HuH-7.5 (cell line): ENCODE measurements at regions not wholly inside any gene's neighbourhood (a gene's known extent, or its start where the extent isn't known, plus 50 kb on each side); places are given as distances from the start of the nearest gene placed in this dataset.

ENCODE experiments used
- DNase-seq: peaks from one replicate; pipeline ENCODE4 v3.0.0; 2011; ENCODE audit warnings: low spot score

GRCh38 chr6:39992861-39993622 is 58.8 kb upstream of the MOCS1 start:
- no peak for DNase-seq
